Stimulated activated CD4-positive, alpha-beta T cell treated with anti-CD3 and anti-CD28 coated beads, TNF-alpha, amount 100 ng/mL, for 48 hours (primary cell): ENCODE measurements at regions not wholly inside any gene's neighbourhood (a gene's known extent, or its start where the extent isn't known, plus 50 kb on each side); places are given as distances from the start of the nearest gene placed in this dataset.

Source experiments
- DNase-seq, 3 donors: peaks; one replicate each; pipeline ENCODE4 v3.0.0-alpha.2; 2020; ENCODE audit warnings: low read depth in 3 of 3

GRCh38 chr2:217091531-217091930 is 231.7 kb upstream of the TNP1 start:
- DNase-seq, result no peak

GRCh38 chr2:217090884-217091283 is 231.0 kb upstream of the TNP1 start:
- DNase-seq, result no peak

- DNase-seq, result no peak
Measured at GRCh38 chr2:217090024-217090473, 230.2 kb upstream of the TNP1 start.

GRCh38 chr2:217086718-217087117 is 226.9 kb upstream of the TNP1 start:
- no peak for DNase-seq

- DNase-seq, result no peak
Measured at GRCh38 chr2:217086038-217086522, 226.2 kb upstream of the TNP1 start.

GRCh38 chr2:217085543-217085942 is 225.7 kb upstream of the TNP1 start:
- no peak for DNase-seq

- DNase-seq, result no peak
Measured at GRCh38 chr2:217081799-217082198, 221.9 kb upstream of the TNP1 start.

- no peak for DNase-seq
Measured at GRCh38 chr2:217079165-217079564, 219.3 kb upstream of the TNP1 start.

- DNase-seq, result no peak
Measured at GRCh38 chr2:217077831-217078407, 218.1 kb upstream of the TNP1 start.

GRCh38 chr2:217076657-217077232 is 216.9 kb upstream of the TNP1 start:
- DNase-seq, result no peak

- DNase-seq, result no peak
Measured at GRCh38 chr2:217076058-217076435, 216.2 kb upstream of the TNP1 start.

GRCh38 chr2:217075268-217076057 is 215.6 kb upstream of the TNP1 start:
- no peak for DNase-seq

- no peak for DNase-seq
Measured at GRCh38 chr2:217074576-217075255, 214.9 kb upstream of the TNP1 start.

- DNase-seq, result no peak
Measured at GRCh38 chr2:217071416-217071815, 211.6 kb upstream of the TNP1 start.

- no peak for DNase-seq
Measured at GRCh38 chr2:217070611-217071010, 210.7 kb upstream of the TNP1 start.

GRCh38 chr2:217070043-217070430 is 210.2 kb upstream of the TNP1 start:
- no peak for DNase-seq

- no peak for DNase-seq
Measured at GRCh38 chr2:217069263-217070042, 209.6 kb upstream of the TNP1 start.

GRCh38 chr2:217068677-217069250 is 208.9 kb upstream of the TNP1 start:
- DNase-seq, result no peak

GRCh38 chr2:217067787-217068186 is 207.9 kb upstream of the TNP1 start:
- DNase-seq, result no peak

- no peak for DNase-seq
Measured at GRCh38 chr2:217066510-217067270, 206.8 kb upstream of the TNP1 start.
